Mesenchymal stem cell (in vitro differentiated cells and primary cell): ENCODE measurements at regions not wholly inside any gene's neighbourhood (a gene's known extent, or its start where the extent isn't known, plus 50 kb on each side); places are given as distances from the start of the nearest gene placed in this dataset.

Source experiments
- DNase-seq: peaks from one replicate; pipeline ENCODE4 v3.0.0-alpha.2; 2013
- H2AFZ ChIP-seq: one replicate; pipeline ENCODE4 v1.6.1; 2013; ENCODE audit warnings: low read depth, mild to moderate bottlenecking, control low read depth, inconsistent platforms, low read length, moderate library complexity
- H2AK5ac ChIP-seq: 2 replicates; pipeline ENCODE4 v1.6.1; 2013; ENCODE audit warnings: low read length, moderate library complexity, mild to moderate bottlenecking, inconsistent platforms; ENCODE audit not compliant: severe bottlenecking
- H2BK120ac ChIP-seq: one replicate; pipeline ENCODE4 v1.6.1; 2013; ENCODE audit warnings: low read depth, mild to moderate bottlenecking, inconsistent platforms, low read length, moderate library complexity
- H2BK12ac ChIP-seq, 2 experiments: one replicate each; pipeline ENCODE4 v1.6.1; 2013; ENCODE audit warnings: inconsistent platforms in 2 of 2, low read length in 2 of 2, mild to moderate bottlenecking in 2 of 2, moderate library complexity in 2 of 2, control low read depth in 1 of 2
- H2BK15ac ChIP-seq: one replicate; pipeline ENCODE4 v1.6.1; 2013; ENCODE audit warnings: mild to moderate bottlenecking, low read depth, inconsistent platforms; ENCODE audit not compliant: poor library complexity, severe bottlenecking
- H2BK5ac ChIP-seq: 2 replicates; pipeline ENCODE4 v1.6.1; 2013; ENCODE audit warnings: low read depth, mild to moderate bottlenecking, low read length, control low read depth, inconsistent platforms; ENCODE audit not compliant: poor library complexity, severe bottlenecking
- H3K14ac ChIP-seq, 2 experiments: one replicate each; pipeline ENCODE4 v1.6.1; 2013; ENCODE audit warnings: inconsistent platforms in 2 of 2, low read length in 2 of 2, control low read depth in 1 of 2, mild to moderate bottlenecking in 1 of 2, moderate library complexity in 1 of 2
- H3K18ac ChIP-seq, 2 experiments: one replicate each; pipeline ENCODE4 v1.6.1; 2013; ENCODE audit warnings: inconsistent platforms in 2 of 2, low read length in 2 of 2, control low read depth in 1 of 2, low read depth in 1 of 2, mild to moderate bottlenecking in 1 of 2
- H3K23ac ChIP-seq, 2 experiments: one replicate each; pipeline ENCODE4 v1.6.1; 2013; ENCODE audit warnings: inconsistent platforms in 2 of 2, low read length in 2 of 2, mild to moderate bottlenecking in 2 of 2, moderate library complexity in 2 of 2, control low read depth in 1 of 2
- H3K27ac ChIP-seq: 2 replicates; pipeline ENCODE4 v1.5.1; 2013; ENCODE audit warnings: mild to moderate bottlenecking, moderate library complexity, low read length, control low read depth, inconsistent platforms; ENCODE audit not compliant: poor library complexity, severe bottlenecking
- H3K27me3 ChIP-seq, 2 experiments: 2 replicates each; pipeline versions ENCODE4 v1.6.1 to v1.7.0; 2013; ENCODE audit warnings: low read length in 2 of 2, mild to moderate bottlenecking in 2 of 2, moderate library complexity in 2 of 2, control low read depth in 1 of 2, inconsistent platforms in 1 of 2; ENCODE audit not compliant: control insufficient read depth in 1 of 2, insufficient read depth in 1 of 2
- H3K36me3 ChIP-seq, 2 experiments: 2 replicates each; pipeline versions ENCODE4 v1.6.1 to v1.7.0; 2013; ENCODE audit warnings: low read length in 2 of 2, control low read depth in 1 of 2, inconsistent platforms in 1 of 2, low read depth in 1 of 2, mild to moderate bottlenecking in 1 of 2; ENCODE audit not compliant: insufficient read depth in 2 of 2, control insufficient read depth in 1 of 2
- H3K4ac ChIP-seq, 2 experiments: one replicate each; pipeline ENCODE4 v1.6.1; 2013; ENCODE audit warnings: inconsistent platforms in 2 of 2, low read length in 2 of 2, mild to moderate bottlenecking in 2 of 2, moderate library complexity in 2 of 2, control low read depth in 1 of 2, low read depth in 1 of 2
- H3K4me1 ChIP-seq: 2 replicates; pipeline ENCODE4 v1.6.1; 2013; ENCODE audit warnings: low read depth, low read length, control low read depth; ENCODE audit not compliant: control insufficient read depth, insufficient read depth
- H3K4me2 ChIP-seq: 2 replicates; pipeline ENCODE4 v1.6.1; 2013; ENCODE audit warnings: low read length, mild to moderate bottlenecking, inconsistent platforms; ENCODE audit not compliant: poor library complexity, severe bottlenecking
- H3K4me3 ChIP-seq, 2 experiments: 2 replicates each; pipeline versions ENCODE4 v1.5.1 to v1.7.0; 2013; ENCODE audit warnings: low read length in 2 of 2, mild to moderate bottlenecking in 2 of 2, control low read depth in 1 of 2, low read depth in 1 of 2; ENCODE audit not compliant: insufficient read depth in 1 of 2
- H3K79me1 ChIP-seq: replicated peaks from 2 replicates; pipeline ENCODE4 v1.6.1; 2013; ENCODE audit warnings: mild to moderate bottlenecking, control low read depth, low read length, inconsistent platforms; ENCODE audit not compliant: poor library complexity, severe bottlenecking
- H3K9ac ChIP-seq: 2 replicates; pipeline ENCODE4 v1.7.0; 2013; ENCODE audit warnings: mild to moderate bottlenecking, low read length, moderate library complexity
- H3K9me3 ChIP-seq: 2 replicates; pipeline ENCODE4 v1.7.0; 2013; ENCODE audit warnings: mild to moderate bottlenecking, low read length; ENCODE audit not compliant: control insufficient read depth
- H4K8ac ChIP-seq: one replicate; pipeline ENCODE4 v1.6.1; 2013; ENCODE audit warnings: inconsistent platforms, mild to moderate bottlenecking, low read length, moderate library complexity
- H4K91ac ChIP-seq: one replicate; pipeline ENCODE4 v1.6.1; 2013; ENCODE audit warnings: mild to moderate bottlenecking, low read length, inconsistent platforms
- WGBS: methylation state at CpG from one replicate; pipeline ENCODE4 v1.1.7; 2013; ENCODE audit warnings: mixed read lengths; 5-methylcytosine and 5-hydroxymethylcytosine counted together

DNA sequence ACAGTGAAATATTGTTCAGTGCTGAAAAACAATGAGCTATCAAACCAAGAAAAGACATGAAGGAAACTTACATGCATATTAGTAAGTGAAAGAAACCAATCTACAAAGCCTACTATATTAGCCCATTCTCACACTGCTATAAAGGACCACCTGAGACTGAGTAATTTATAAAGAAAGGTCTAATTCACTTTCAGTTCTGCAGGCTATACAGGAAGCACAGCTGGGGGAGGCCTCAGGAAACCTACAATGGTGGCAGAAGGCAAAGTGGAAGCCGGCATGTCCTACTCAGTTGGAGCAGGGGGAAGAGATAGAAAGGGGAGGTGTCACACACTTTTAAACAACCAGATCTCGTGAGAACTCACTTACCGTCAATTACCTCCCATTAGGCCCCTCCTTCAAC lies 232.1 kb downstream of the TMX3 start:
- Histone ChIP-seq H2AFZ (no peak overlapping the region), H2AK5ac (no peak overlapping the region), H3K27me3 (no peaks in the 10 kb centered on the region), H2BK5ac (no peak overlapping the region), H3K27ac (no peak overlapping the region), H4K8ac (no peak overlapping the region), H2BK15ac (no peak overlapping the region), H3K4me3 (no peak overlapping the region), H2BK120ac (no peak overlapping the region), H3K36me3 (no peaks in the 10 kb centered on the region), H3K9ac (no peak overlapping the region), H4K91ac (no peak overlapping the region), H3K4me2 (no peak overlapping the region), H3K18ac (no peak overlapping the region), H3K4ac (no peak overlapping the region), H3K9me3 (no peaks in the 10 kb centered on the region), H3K14ac (no peak overlapping the region), H3K4me1 (peaks cover 3% of the 10 kb centered on the region), H3K79me1 (no peaks in the 10 kb centered on the region), H3K23ac (no peak overlapping the region), H2BK12ac (no peak overlapping the region)
- 100% methylated on average over 1 of the region's 3 CpGs for WGBS
- DNase-seq: no peak

DNA sequence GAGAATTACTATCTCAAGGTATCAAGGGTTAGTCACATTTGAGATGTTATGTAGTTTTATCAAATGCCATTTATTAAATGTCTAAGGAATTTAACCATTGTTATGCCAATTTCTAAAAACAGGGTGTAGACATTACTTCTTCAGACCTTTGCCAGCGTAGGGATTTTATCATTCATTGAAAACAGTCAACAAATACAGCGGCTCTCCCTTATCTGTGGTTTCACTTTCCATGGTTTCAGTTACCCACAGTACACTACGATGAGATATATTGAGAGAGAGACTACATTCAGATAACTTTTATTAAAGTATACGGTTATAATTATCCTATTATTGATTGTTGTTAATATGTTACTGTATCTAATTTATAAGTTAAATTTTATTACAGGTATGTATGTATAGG lies 234.7 kb downstream of the TMX3 start:
- H2AK5ac ChIP-seq: no peak overlapping the region
- H3K9ac ChIP-seq: no peak overlapping the region
- H3K4me3 ChIP-seq: no peak overlapping the region
- H3K36me3 ChIP-seq: no peaks in the 10 kb centered on the region
- H3K14ac ChIP-seq: no peak overlapping the region
- H2AFZ ChIP-seq: no peak overlapping the region
- no peaks in the 10 kb centered on the region for H3K79me1 ChIP-seq
- H2BK5ac ChIP-seq: no peak overlapping the region
- H3K18ac ChIP-seq: no peak overlapping the region
- H3K4ac ChIP-seq: no peak overlapping the region
- H3K27me3 ChIP-seq: no peaks in the 10 kb centered on the region
- H3K23ac ChIP-seq: no peak overlapping the region
- H2BK12ac ChIP-seq: no peak overlapping the region
- no peak overlapping the region for H2BK15ac ChIP-seq
- WGBS: 92% methylated on average over 2 of the region's 4 CpGs
- no peaks in the 10 kb centered on the region for H3K4me1 ChIP-seq
- H4K8ac ChIP-seq: no peak overlapping the region
- no peak overlapping the region for H3K27ac ChIP-seq
- DNase-seq: no peak
- no peak overlapping the region for H4K91ac ChIP-seq
- H3K9me3 ChIP-seq: no peaks in the 10 kb centered on the region
- no peak overlapping the region for H3K4me2 ChIP-seq
- no peak overlapping the region for H2BK120ac ChIP-seq

GRCh38 chr18:68478246-68478645 lies 236.7 kb downstream of the TMX3 start:
- 98% methylated on average over 1 of the region's 2 CpGs for WGBS

GRCh38 chr18:68475883-68476282 lies 239.0 kb downstream of the TMX3 start:
- Histone ChIP-seq H3K4me2 (no peak overlapping the region), H2AFZ (no peak overlapping the region), H2BK120ac (no peak overlapping the region), H2AK5ac (no peak overlapping the region), H3K27me3 (no peaks in the 10 kb centered on the region), H3K4me1 (no peaks in the 10 kb centered on the region), H2BK12ac (no peak overlapping the region), H3K79me1 (no peaks in the 10 kb centered on the region), H3K14ac (no peak overlapping the region), H4K8ac (no peak overlapping the region), H3K23ac (no peak overlapping the region), H3K4ac (no peak overlapping the region), H2BK5ac (no peak overlapping the region), H3K36me3 (no peaks in the 10 kb centered on the region), H3K4me3 (no peak overlapping the region), H4K91ac (no peak overlapping the region), H3K18ac (no peak overlapping the region), H3K9ac (no peak overlapping the region), H3K9me3 (no peaks in the 10 kb centered on the region), H3K27ac (no peak overlapping the region), H2BK15ac (no peak overlapping the region)
- DNase-seq: no peak
- WGBS: 88% methylated on average over 2 of the region's 3 CpGs

More at GRCh38 chr18:68478246-68478645, 236.7 kb downstream of the TMX3 start:
- Histone ChIP-seq H3K18ac (no peak overlapping the region), H3K36me3 (no peaks in the 10 kb centered on the region), H3K4ac (no peak overlapping the region), H3K4me2 (no peak overlapping the region), H2BK12ac (no peak overlapping the region), H4K8ac (no peak overlapping the region), H4K91ac (no peak overlapping the region), H3K9ac (no peak overlapping the region), H2AFZ (no peak overlapping the region), H3K27me3 (no peaks in the 10 kb centered on the region), H2AK5ac (no peak overlapping the region), H2BK5ac (no peak overlapping the region), H2BK120ac (no peak overlapping the region), H2BK15ac (no peak overlapping the region), H3K9me3 (no peaks in the 10 kb centered on the region), H3K79me1 (no peaks in the 10 kb centered on the region), H3K4me3 (no peak overlapping the region), H3K23ac (no peak overlapping the region), H3K4me1 (no peaks in the 10 kb centered on the region), H3K14ac (no peak overlapping the region), H3K27ac (no peak overlapping the region)
- no peak for DNase-seq
